ENCODE measurements at regions not wholly inside any gene's neighbourhood (a gene's known extent, or its start where the extent isn't known, plus 50 kb on each side); places are given as distances from the start of the nearest gene placed in this dataset.

- DNase-seq (ENCODE audit: low read depth), result no peak
- TF ChIP-seq CTCF (IDR thresholded peaks at IDR 0.05; ENCODE audit: insufficient read depth, low read length), result no peak
- no peak overlapping the region for H3K4me3 ChIP-seq (ENCODE audit: low read depth, low read length)
Observed at GRCh38 chr10:30765616-30766015, 136.1 kb upstream of the LYZL2 start.

- no peak overlapping the region for H3K4me3 ChIP-seq (ENCODE audit: low read depth, low read length)
- no peak for DNase-seq (ENCODE audit: low read depth)
- no peak for TF ChIP-seq CTCF (IDR thresholded peaks at IDR 0.05; ENCODE audit: insufficient read depth, low read length)
Observed at GRCh38 chr10:30765022-30765615, 135.6 kb upstream of the LYZL2 start.

- no peak for TF ChIP-seq CTCF (IDR thresholded peaks at IDR 0.05; ENCODE audit: insufficient read depth, low read length)
- no peak for DNase-seq (ENCODE audit: low read depth)
- no peak overlapping the region for H3K4me3 ChIP-seq (ENCODE audit: low read depth, low read length)
Observed at GRCh38 chr10:30763918-30764317, 134.4 kb upstream of the LYZL2 start.

GRCh38 chr10:30762620-30763019, 133.1 kb upstream of the LYZL2 start:
- no peak for DNase-seq (ENCODE audit: low read depth)
- no peak for TF ChIP-seq CTCF (IDR thresholded peaks at IDR 0.05; ENCODE audit: insufficient read depth, low read length)
- H3K4me3 ChIP-seq (ENCODE audit: low read depth, low read length), result no peak overlapping the region

- DNase-seq (ENCODE audit: low read depth), result peak; percentile 45
- H3K4me3 ChIP-seq (ENCODE audit: low read depth, low read length), result no peak overlapping the region
- no peak for TF ChIP-seq CTCF (IDR thresholded peaks at IDR 0.05; ENCODE audit: insufficient read depth, low read length)
Observed at GRCh38 chr10:30759423-30759822, 129.9 kb upstream of the LYZL2 start.

- peak; percentile 62 for DNase-seq (ENCODE audit: low read depth)
- TF ChIP-seq CTCF (IDR thresholded peaks at IDR 0.05; ENCODE audit: insufficient read depth, low read length), result no peak
- H3K4me3 ChIP-seq (ENCODE audit: low read depth, low read length), result no peak overlapping the region
Observed at GRCh38 chr10:30758338-30758737, 128.8 kb upstream of the LYZL2 start.

GRCh38 chr10:30756896-30757295, 127.3 kb upstream of the LYZL2 start:
- H3K4me3 ChIP-seq (ENCODE audit: low read depth, low read length), result no peak overlapping the region
- no peak for TF ChIP-seq CTCF (IDR thresholded peaks at IDR 0.05; ENCODE audit: insufficient read depth, low read length)
- no peak for DNase-seq (ENCODE audit: low read depth)
